Stimulated activated CD8-positive, alpha-beta memory T cell treated with anti-CD3 and anti-CD28 coated beads, Interleukin-12 subunit alpha, Interleukin-12 subunit beta, amount 100 ng/mL, for 24 hours (primary cell): ENCODE measurements at regions not wholly inside any gene's neighbourhood (a gene's known extent, or its start where the extent isn't known, plus 50 kb on each side); places are given as distances from the start of the nearest gene placed in this dataset.

Experiments used
- DNase-seq: peaks from one replicate; pipeline ENCODE4 v3.0.0-alpha.2; 2020; ENCODE audit errors: extremely low read depth

- DNase-seq = no peak
These were observed 76.1 kb downstream of the SLC25A47 start for GRCh38 chr14:100399052-100399849.

GRCh38 chr14:100400115-100400514, 77.0 kb downstream of the SLC25A47 start:
- DNase-seq = no peak

- no peak for DNase-seq
These were observed 78.0 kb downstream of the SLC25A47 start for GRCh38 chr14:100401031-100401692.

GRCh38 chr14:100401792-100402191, 78.7 kb downstream of the SLC25A47 start:
- DNase-seq = no peak

DNA sequence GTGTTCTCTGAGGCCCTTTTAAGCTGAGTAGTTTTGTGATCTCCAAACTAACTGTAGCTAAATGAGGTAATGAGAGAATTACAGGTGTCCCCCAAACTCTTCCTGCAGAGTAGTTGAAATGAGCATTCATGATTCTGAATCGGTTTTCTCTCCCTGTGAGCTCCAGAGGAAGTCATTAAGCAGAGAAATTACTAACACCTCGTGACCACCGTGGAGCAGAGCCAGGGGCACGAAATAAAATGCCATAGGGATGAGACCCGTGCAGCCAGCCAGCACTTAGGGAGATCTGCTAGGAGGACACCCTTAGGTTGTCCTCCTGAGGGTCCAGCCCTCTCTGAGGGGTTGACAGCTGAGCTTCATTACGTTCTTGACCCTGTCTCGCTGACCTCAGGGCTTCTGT, 79.5 kb downstream of the SLC25A47 start:
- no peak for DNase-seq

- no peak for DNase-seq
These were observed 80.0 kb downstream of the SLC25A47 start for GRCh38 chr14:100403105-100403504.

DNA sequence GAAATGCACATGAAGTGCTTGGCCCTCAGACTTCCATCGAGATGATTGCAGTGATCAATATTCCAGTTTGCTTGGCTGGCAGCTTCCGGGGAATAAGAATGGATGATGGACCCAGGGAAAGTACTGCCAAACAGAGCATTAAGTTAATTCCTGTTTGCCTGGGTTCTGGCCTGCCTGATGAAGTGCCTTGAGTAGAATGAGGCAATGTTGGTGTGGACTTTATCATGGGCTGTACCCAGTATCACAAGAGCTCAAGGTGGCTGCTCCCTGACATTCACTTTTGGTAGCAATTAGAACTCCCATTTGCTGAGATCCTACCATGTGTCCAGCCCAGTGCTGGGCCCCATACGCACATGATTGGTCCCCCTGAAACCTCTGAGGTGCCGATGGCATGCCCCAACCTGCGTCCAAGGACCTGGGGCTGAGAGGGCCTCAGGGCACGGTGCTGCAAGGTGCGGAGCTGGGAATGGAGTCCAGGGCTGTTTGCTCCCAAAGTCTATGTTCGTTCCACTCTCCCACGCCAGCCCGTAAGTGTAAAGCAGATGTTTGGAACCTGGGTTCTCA, 80.7 kb downstream of the SLC25A47 start:
- DNase-seq = no peak

GRCh38 chr14:100404419-100404818, 81.3 kb downstream of the SLC25A47 start:
- DNase-seq = no peak

DNA sequence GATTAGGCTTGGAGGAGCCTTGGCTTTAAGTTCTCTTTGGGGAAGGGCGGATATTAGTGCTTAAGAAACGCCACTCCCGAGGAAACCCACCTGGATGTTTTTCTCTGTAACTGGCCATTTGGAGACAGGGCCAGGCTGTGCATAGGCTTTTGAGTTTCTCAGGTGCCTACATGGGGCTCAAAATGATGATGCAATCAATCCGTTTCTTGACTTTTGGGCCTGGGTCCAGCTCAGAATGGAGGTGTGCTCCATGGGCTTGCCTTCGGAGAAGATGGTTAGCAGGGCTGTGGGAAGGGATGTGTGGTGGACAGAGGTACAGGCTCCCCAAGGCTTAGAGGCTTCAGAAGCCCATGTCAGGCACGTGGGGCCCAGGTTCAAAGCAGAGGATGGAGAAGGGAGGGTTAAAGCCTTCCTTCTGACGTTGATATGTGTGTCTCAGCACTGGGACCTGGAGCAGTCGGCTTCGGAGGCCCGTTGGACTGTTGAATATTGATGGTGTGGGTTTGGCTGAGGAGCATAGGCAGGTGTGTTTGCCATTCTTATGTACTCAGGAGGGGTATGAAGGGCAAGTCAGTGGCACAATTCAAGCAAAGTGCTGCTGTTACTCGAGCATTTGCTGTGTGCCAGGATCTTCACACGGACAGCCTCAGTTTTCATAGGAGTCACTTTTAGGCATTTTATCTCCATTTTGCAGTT, 82.8 kb downstream of the SLC25A47 start:
- no peak for DNase-seq

GRCh38 chr14:100406505-100407131, 83.5 kb downstream of the SLC25A47 start:
- no peak for DNase-seq

GRCh38 chr14:100407376-100408102, 84.4 kb downstream of the SLC25A47 start:
- no peak for DNase-seq

GRCh38 chr14:100408350-100409002, 85.3 kb downstream of the SLC25A47 start:
- no peak for DNase-seq

DNA sequence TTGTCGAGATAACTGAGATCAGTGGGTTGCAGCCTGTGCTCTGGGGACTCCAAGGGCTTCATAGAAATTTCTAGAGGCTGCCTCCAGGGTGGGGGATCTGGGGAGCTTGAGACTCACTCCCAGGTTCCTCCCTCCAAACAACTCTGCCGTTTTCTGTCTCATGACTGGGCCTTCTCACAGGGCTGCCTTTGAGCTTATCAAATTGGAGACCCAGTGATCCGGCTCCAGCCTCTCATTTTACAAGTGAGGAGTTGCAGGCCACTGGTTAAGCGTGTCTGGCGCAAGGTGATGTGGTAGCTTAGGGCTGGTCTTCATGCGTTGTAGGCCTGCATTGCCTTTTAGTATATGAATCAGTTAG, 85.8 kb downstream of the SLC25A47 start:
- no peak for DNase-seq

- DNase-seq = no peak
These were observed 86.5 kb downstream of the SLC25A47 start for GRCh38 chr14:100409651-100410050.

- DNase-seq = no peak
These were observed 87.0 kb downstream of the SLC25A47 start for GRCh38 chr14:100410056-100410565.

- no peak for DNase-seq
These were observed 90.6 kb downstream of the SLC25A47 start for GRCh38 chr14:100413699-100414098.

GRCh38 chr14:100415226-100415625, 92.1 kb downstream of the SLC25A47 start:
- DNase-seq = no peak

DNA sequence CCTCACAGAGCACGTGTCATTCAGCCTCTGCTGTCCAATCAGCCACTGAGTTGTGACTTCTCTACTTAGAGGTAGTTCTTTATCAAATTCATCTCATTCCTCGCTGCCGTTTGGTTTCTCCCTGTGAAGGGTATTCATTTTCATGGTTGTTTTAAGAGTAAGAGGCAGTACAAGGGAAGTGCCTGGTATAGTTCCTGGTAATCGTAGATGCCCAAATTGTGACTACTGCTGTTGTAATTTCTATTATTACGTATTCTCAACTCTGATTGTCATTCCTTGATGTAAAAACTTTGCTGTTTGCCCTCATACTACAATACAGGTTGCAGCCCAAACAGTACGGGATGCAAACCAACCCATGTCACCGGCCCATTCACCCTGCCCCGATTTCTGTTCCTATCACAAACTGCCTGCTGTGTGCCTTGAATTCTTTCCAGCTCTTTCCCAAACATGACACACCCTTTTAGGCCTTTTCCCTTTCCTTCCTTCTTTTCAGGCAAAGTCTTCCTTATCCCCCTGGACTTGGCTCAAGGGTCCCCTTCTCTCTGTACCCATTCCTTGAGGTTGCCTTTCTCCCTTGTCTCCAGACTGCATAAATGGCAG, 93.0 kb downstream of the SLC25A47 start:
- DNase-seq = no peak

DNA sequence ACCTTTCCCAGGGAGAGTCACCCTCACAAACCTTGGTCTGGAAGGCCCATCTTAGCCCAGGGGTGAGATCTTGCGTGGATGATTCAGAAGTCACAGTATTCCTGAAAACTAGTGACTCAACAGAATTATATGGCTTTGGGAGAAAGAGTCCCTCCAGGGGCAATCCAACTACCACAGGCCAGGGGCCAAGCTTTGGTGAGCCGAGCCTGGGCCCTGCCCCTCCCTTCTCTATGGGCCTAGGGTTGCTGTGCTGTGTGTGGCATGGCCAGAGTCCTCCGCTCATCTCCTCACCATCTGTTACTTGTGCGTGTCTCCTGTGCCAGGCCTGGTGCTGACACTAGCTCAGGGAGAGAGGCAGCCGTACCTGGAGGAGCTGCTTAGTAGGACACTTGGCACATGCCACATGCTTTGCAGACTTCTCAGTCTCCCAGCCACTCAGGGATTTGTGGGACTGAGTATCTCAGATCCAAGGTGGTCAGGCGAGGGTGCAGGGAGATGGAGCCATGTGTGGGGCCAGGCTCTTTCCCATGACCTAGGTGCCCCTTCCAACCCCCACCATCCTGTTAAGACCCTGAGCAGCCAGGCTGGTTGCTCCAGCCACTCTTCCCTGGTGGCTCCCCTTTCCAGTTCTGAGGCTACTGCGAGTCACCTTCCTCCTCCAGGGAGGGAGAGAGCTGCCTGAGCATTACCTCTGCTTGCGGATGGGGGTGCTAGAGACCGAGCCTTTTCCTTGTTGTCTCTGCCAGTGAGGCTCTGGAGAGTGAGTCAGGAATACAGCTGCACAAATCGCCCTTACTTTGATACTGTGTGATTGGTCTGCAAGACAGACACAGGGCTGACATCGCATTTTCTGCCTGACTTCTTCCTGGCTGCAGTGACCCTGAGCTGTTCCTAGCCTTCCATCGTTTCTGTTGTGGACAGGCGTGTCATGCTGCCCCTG, 94.1 kb downstream of the SLC25A47 start:
- no peak for DNase-seq
